Transverse colon (tissue), 4 donors: ENCODE measurements at regions not wholly inside any gene's neighbourhood (a gene's known extent, or its start where the extent isn't known, plus 50 kb on each side); places are given as distances from the start of the nearest gene placed in this dataset.

ENCODE experiments used
- EP300 ChIP-seq: sonication (generic); formaldehyde crosslinking; IDR thresholded peaks from one replicate; pipeline ENCODE4 v1.6.1; 2017; ENCODE audit warnings: antibody characterized with exemption, low read depth
- POLR2A ChIP-seq: fragments of 450-650 bp; IDR thresholded peaks from one replicate; pipeline ENCODE4 v1.6.1; 2016; ENCODE audit warnings: antibody characterized with exemption, mild to moderate bottlenecking, moderate library complexity
- POLR2AphosphoS5 ChIP-seq, 3 donors: sonication (generic); formaldehyde crosslinking; IDR thresholded peaks; one replicate each; pipeline ENCODE4 v1.6.1; 2016; ENCODE audit warnings: antibody characterized with exemption in 3 of 3
- TF ChIP-seq, protein P1 (sequence below), 5 experiments: fragments of 200-600 bp in 3 of 5; fragments of 450-650 bp in 2 of 5; sonication (generic) in 3 of 5; IDR thresholded peaks; 1 replicate in 2 of 5; 2 replicates in 3 of 5; pipeline ENCODE4 v1.5.1; 2016 to 2017; ENCODE audit warnings: antibody characterized with exemption in 5 of 5, inconsistent platforms in 3 of 5, mild to moderate bottlenecking in 2 of 5, moderate library complexity in 1 of 5

DNA sequence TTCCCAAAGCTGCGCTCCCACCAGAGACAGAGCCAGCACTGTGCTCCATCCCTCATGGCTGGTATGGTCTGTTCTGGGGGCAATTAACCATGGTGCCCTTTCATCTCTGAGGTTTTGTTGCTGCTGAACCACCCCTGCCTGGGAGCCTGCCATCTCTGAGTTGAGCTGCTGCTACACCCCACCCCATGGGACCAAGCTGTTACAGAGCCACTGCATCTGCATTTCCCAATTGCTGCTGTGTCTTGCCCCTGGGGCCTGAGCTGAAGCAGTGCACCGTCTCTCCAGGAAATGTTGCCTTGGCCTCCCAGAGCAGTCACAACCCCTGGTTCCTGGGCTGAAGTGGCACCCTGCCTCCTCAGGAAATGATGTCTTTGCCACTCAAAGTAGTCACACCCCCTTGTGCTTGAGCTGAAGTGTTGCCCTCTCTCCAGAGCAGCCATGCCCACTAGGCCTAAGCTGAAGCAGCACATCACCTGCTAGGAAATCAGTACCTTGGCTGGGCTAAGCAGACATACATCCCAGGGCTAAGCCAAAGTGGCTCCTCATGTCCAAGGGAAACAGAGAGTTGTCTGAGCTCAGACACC, 140.3 kb downstream of the RERGL start:
- TF ChIP-seq, protein P1, sequence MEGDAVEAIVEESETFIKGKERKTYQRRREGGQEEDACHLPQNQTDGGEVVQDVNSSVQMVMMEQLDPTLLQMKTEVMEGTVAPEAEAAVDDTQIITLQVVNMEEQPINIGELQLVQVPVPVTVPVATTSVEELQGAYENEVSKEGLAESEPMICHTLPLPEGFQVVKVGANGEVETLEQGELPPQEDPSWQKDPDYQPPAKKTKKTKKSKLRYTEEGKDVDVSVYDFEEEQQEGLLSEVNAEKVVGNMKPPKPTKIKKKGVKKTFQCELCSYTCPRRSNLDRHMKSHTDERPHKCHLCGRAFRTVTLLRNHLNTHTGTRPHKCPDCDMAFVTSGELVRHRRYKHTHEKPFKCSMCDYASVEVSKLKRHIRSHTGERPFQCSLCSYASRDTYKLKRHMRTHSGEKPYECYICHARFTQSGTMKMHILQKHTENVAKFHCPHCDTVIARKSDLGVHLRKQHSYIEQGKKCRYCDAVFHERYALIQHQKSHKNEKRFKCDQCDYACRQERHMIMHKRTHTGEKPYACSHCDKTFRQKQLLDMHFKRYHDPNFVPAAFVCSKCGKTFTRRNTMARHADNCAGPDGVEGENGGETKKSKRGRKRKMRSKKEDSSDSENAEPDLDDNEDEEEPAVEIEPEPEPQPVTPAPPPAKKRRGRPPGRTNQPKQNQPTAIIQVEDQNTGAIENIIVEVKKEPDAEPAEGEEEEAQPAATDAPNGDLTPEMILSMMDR (IDR thresholded peaks at IDR 0.05) = no peak
- TF ChIP-seq EP300 = no peak
- TF ChIP-seq POLR2A = no peak
- no peak for TF ChIP-seq POLR2AphosphoS5 (IDR thresholded peaks at IDR 0.05)
